Osteocyte (in vitro differentiated cells): ENCODE measurements at regions not wholly inside any gene's neighbourhood (a gene's known extent, or its start where the extent isn't known, plus 50 kb on each side); places are given as distances from the start of the nearest gene placed in this dataset.

Experiments
- DNase-seq: peaks from one replicate; pipeline ENCODE4 v3.0.0; 2021; ENCODE audit warnings: mixed read lengths; ENCODE audit not compliant: unreplicated experiment; ENCODE audit errors: extremely low spot score
- H3K27ac Mint-ChIP-seq: one replicate; pipeline ENCODE4 v1.8.0; 2021; ENCODE audit warnings: mild to moderate bottlenecking, mixed read lengths; ENCODE audit not compliant: unreplicated experiment
- H3K27me3 Mint-ChIP-seq: one replicate; pipeline ENCODE4 v1.8.0; 2021; ENCODE audit warnings: mixed read lengths; ENCODE audit not compliant: unreplicated experiment
- H3K36me3 Mint-ChIP-seq: one replicate; pipeline ENCODE4 v1.8.0; 2021; ENCODE audit warnings: mixed read lengths; ENCODE audit not compliant: unreplicated experiment
- H3K4me1 Mint-ChIP-seq: one replicate; pipeline ENCODE4 v1.8.0; 2021; ENCODE audit warnings: mixed read lengths; ENCODE audit not compliant: unreplicated experiment
- H3K4me3 Mint-ChIP-seq: one replicate; pipeline ENCODE4 v1.8.0; 2021; ENCODE audit warnings: mild to moderate bottlenecking, moderate library complexity, mixed read lengths; ENCODE audit not compliant: unreplicated experiment
- H3K9me3 Mint-ChIP-seq: one replicate; pipeline ENCODE4 v1.8.0; 2021; ENCODE audit warnings: mixed read lengths; ENCODE audit not compliant: unreplicated experiment
- TF ChIP-seq, protein P1 (sequence below): fragments of 200-600 bp; sonication (generic); IDR thresholded peaks from 2 replicates; pipeline ENCODE4 v1.5.0; 2021; ENCODE audit warnings: antibody characterized with exemption, mild to moderate bottlenecking, moderate library complexity

DNA sequence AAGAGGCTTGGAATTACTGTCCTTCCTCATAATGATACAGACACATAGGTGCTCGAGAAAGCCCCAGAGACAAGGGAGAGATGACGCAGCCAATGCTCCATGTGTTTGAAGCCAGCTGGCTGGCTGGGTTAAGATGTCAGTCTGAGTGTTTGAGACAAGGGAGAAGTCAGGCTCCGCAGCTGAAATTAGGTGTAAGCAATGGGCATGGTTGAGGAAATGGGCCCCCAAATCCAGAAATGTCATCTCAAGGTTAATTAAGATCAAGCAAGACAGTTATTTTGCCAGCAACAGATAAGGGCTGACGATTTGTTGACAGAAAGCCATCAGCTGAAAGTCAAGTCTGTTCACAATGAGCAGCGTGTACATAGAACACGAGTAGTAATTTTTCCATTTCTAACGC lies 713.4 kb downstream of the IRX1 start:
- TF ChIP-seq, protein P1, sequence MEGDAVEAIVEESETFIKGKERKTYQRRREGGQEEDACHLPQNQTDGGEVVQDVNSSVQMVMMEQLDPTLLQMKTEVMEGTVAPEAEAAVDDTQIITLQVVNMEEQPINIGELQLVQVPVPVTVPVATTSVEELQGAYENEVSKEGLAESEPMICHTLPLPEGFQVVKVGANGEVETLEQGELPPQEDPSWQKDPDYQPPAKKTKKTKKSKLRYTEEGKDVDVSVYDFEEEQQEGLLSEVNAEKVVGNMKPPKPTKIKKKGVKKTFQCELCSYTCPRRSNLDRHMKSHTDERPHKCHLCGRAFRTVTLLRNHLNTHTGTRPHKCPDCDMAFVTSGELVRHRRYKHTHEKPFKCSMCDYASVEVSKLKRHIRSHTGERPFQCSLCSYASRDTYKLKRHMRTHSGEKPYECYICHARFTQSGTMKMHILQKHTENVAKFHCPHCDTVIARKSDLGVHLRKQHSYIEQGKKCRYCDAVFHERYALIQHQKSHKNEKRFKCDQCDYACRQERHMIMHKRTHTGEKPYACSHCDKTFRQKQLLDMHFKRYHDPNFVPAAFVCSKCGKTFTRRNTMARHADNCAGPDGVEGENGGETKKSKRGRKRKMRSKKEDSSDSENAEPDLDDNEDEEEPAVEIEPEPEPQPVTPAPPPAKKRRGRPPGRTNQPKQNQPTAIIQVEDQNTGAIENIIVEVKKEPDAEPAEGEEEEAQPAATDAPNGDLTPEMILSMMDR: no peak
- H3K9me3 Mint-ChIP-seq: peaks cover 44% of the 10 kb centered on the region
- H3K4me3 Mint-ChIP-seq: no peak overlapping the region
- H3K27ac Mint-ChIP-seq: no peak overlapping the region
- no peaks in the 10 kb centered on the region for H3K4me1 Mint-ChIP-seq
- no peak for DNase-seq
- no peaks in the 10 kb centered on the region for H3K36me3 Mint-ChIP-seq
- H3K27me3 Mint-ChIP-seq: no peaks in the 10 kb centered on the region

DNA sequence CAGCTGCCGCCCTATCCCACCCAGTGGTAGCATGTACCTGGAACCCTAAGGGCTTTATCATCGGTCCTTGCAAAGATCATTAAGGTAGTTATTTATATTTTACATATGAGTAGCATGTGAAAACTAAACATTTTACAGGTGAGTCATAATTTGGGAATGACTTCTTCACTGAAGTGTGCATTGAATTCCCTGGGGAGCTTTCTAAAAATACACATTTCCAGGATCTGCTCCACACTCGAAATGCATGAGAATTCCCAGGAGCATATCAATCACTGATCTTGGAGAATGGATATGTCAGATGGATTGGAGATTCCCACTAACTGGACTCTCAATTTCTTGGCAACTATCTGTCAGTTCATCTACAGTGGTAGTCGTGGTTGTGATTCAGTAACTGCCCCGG lies 717.5 kb downstream of the IRX1 start:
- no peak for DNase-seq
- H3K4me1 Mint-ChIP-seq: no peaks in the 10 kb centered on the region
- peaks cover 47% of the 10 kb centered on the region for H3K9me3 Mint-ChIP-seq
- H3K36me3 Mint-ChIP-seq: no peaks in the 10 kb centered on the region
- TF ChIP-seq, protein P1: no peak
- H3K27ac Mint-ChIP-seq: no peak overlapping the region
- H3K4me3 Mint-ChIP-seq: no peak overlapping the region
- no peaks in the 10 kb centered on the region for H3K27me3 Mint-ChIP-seq

DNA sequence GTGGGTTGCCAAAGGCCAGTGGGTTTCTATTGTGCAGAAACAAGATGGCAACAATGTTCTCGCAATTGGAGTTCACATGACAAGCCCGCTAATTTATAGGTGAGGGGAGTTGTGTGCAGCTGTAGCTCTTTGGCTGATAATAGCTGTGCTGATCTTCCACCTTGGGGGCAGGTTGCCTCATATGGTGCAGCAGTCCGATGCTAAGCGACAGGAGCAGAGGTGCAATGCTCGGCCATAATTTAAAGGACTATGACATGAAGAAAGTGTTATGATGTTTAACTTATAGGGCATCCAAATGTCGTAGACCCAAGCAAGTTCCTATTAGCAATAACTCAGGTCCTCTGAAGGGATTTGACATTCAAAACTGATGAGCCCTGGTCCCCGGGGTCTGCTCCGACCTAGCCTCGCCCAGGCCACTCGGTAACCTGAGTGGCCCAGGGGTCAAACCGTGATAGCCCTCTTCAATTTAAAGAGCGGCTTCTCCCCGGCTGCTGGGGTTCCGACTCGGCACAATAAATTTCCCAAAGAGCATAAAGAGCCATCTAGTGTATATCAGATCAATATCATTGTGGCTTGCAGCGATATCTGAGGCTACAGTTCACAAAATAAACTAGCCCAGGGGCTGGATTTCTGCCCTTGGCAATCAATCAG lies 724.0 kb downstream of the IRX1 start:
- no peaks in the 10 kb centered on the region for H3K36me3 Mint-ChIP-seq

DNA sequence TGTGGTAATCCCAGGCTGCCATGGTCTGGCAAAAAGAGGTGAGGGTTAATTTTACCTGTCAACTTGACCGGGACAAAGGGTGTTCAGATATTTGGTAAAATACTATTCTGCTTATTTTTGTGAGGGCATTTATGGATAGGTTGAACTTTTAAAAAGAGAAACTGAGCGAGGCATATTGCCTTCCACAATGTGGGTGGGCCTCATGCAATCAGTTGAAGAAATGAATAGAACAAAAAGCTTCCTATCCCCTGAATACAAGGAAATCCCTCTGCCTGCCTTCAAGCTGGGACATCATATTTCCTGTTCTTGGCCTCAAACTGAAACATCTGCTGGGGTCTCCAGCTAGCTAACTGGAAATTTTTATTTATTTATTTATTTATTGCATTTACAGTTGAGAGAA lies 734.7 kb downstream of the IRX1 start:
- TF ChIP-seq, protein P1: no peak
- H3K27me3 Mint-ChIP-seq: no peaks in the 10 kb centered on the region
- DNase-seq: no peak
- H3K36me3 Mint-ChIP-seq: no peaks in the 10 kb centered on the region
- peaks cover 50% of the 10 kb centered on the region for H3K9me3 Mint-ChIP-seq
- H3K4me3 Mint-ChIP-seq: no peak overlapping the region
- no peak overlapping the region for H3K27ac Mint-ChIP-seq
- H3K4me1 Mint-ChIP-seq: no peaks in the 10 kb centered on the region

More for the DNA sequence above, 724.0 kb downstream of the IRX1 start:
- no peak for DNase-seq
- H3K27me3 Mint-ChIP-seq: no peaks in the 10 kb centered on the region
- peaks cover 59% of the 10 kb centered on the region for H3K9me3 Mint-ChIP-seq
- H3K4me3 Mint-ChIP-seq: no peak overlapping the region
- H3K4me1 Mint-ChIP-seq: no peaks in the 10 kb centered on the region
- TF ChIP-seq, protein P1: no peak
- no peak overlapping the region for H3K27ac Mint-ChIP-seq

DNA sequence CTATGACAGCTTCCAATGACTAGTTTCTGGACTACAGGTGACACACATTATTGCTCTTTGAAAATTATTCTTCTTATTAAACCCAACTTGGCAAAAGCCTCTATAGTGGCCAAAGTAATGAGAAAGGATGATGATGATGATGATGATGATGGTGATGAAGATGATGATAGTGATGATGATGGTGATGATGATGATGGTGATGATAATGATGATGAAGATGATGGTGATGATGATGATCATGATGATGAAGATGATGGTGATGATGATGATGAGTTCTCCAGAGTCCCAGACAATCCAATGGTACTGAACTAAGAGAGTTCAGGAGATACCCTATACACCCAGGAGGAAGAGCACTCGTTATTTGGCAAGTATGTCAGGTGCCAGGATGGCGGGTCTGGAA lies 739.4 kb downstream of the IRX1 start:
- Mint-ChIP-seq H3K9me3 (peaks cover 37% of the 10 kb centered on the region), H3K4me3 (no peak overlapping the region), H3K4me1 (no peaks in the 10 kb centered on the region), H3K27ac (no peak overlapping the region), H3K36me3 (no peaks in the 10 kb centered on the region), H3K27me3 (no peaks in the 10 kb centered on the region)
- TF ChIP-seq, protein P1: no peak
- DNase-seq: no peak
